Activated T-helper 2 cell treated with anti-CD3 and anti-CD28 coated beads, Interferon-gamma antibody, Interleukin-2, Interleukin-4, amounts not matched to agents 10 μg/mL and 5 μg/mL and 100 μg/mL, durations not matched to agents 14 hours and 24 hours and 36 hours (primary cell): ENCODE measurements at regions not wholly inside any gene's neighbourhood (a gene's known extent, or its start where the extent isn't known, plus 50 kb on each side); places are given as distances from the start of the nearest gene placed in this dataset.

Source experiments
- DNase-seq: peaks from one replicate; pipeline ENCODE4 v3.0.0; 2021; ENCODE audit warnings: low spot score
- H3K27ac Mint-ChIP-seq: one replicate; pipeline ENCODE4 v1.8.0; 2021; ENCODE audit warnings: mixed read lengths
- H3K27me3 Mint-ChIP-seq: one replicate; pipeline ENCODE4 v1.8.0; 2021; ENCODE audit warnings: low read depth, mixed read lengths
- H3K36me3 Mint-ChIP-seq: one replicate; pipeline ENCODE4 v1.8.0; 2021; ENCODE audit warnings: low read depth, mixed read lengths
- H3K4me1 Mint-ChIP-seq: one replicate; pipeline ENCODE4 v1.8.0; 2021; ENCODE audit warnings: low read depth, mixed read lengths
- H3K4me3 Mint-ChIP-seq: one replicate; pipeline ENCODE4 v1.8.0; 2021; ENCODE audit warnings: low read depth, mild to moderate bottlenecking, moderate library complexity, mixed read lengths
- H3K9me3 Mint-ChIP-seq: one replicate; pipeline ENCODE4 v1.8.0; 2021; ENCODE audit warnings: mixed read lengths
- intact Hi-C: fragments of 100-400 bp; cut with micrococcal nuclease; formaldehyde crosslinking; loops from one replicate; pipeline ENCODE4 v1.15.1; 2023

GRCh38 chr2:180507028-180507427 lies 473.4 kb upstream of the UBE2E3 start:
- no peaks in the 10 kb centered on the region for H3K4me1 Mint-ChIP-seq
- intact Hi-C loops = no loop called here
- DNase-seq = no peak

GRCh38 chr2:180505203-180505602 lies 475.2 kb upstream of the UBE2E3 start:
- Mint-ChIP-seq H3K27ac (no peak overlapping the region), H3K4me3 (no peak overlapping the region), H3K27me3 (no peaks in the 10 kb centered on the region), H3K36me3 (no peaks in the 10 kb centered on the region), H3K4me1 (no peaks in the 10 kb centered on the region), H3K9me3 (no peaks in the 10 kb centered on the region)
- intact Hi-C loops = no loop called here
- DNase-seq = no peak

More at GRCh38 chr2:180507028-180507427, 473.4 kb upstream of the UBE2E3 start:
- Mint-ChIP-seq H3K27me3 (no peaks in the 10 kb centered on the region), H3K36me3 (no peaks in the 10 kb centered on the region), H3K9me3 (no peaks in the 10 kb centered on the region), H3K4me3 (no peak overlapping the region), H3K27ac (no peak overlapping the region)

GRCh38 chr2:180497621-180498152 lies 482.7 kb upstream of the UBE2E3 start:
- Mint-ChIP-seq H3K27me3 (no peaks in the 10 kb centered on the region), H3K9me3 (no peaks in the 10 kb centered on the region), H3K4me1 (no peaks in the 10 kb centered on the region), H3K27ac (no peak overlapping the region), H3K4me3 (no peak overlapping the region), H3K36me3 (no peaks in the 10 kb centered on the region)
- no peak for DNase-seq
- intact Hi-C loops = no loop called here

- Mint-ChIP-seq H3K27me3 (no peaks in the 10 kb centered on the region), H3K27ac (no peak overlapping the region), H3K9me3 (no peaks in the 10 kb centered on the region), H3K4me3 (no peak overlapping the region), H3K4me1 (no peaks in the 10 kb centered on the region), H3K36me3 (no peaks in the 10 kb centered on the region)
- no peak for DNase-seq
- intact Hi-C loops = no loop called here
Observed at GRCh38 chr2:180495606-180496005, 484.8 kb upstream of the UBE2E3 start.

- H3K4me1 Mint-ChIP-seq = no peaks in the 10 kb centered on the region
- no peak overlapping the region for H3K27ac Mint-ChIP-seq
- DNase-seq = no peak
- intact Hi-C loops = no loop called here
- no peaks in the 10 kb centered on the region for H3K36me3 Mint-ChIP-seq
- no peak overlapping the region for H3K4me3 Mint-ChIP-seq
- no peaks in the 10 kb centered on the region for H3K9me3 Mint-ChIP-seq
- H3K27me3 Mint-ChIP-seq = no peaks in the 10 kb centered on the region
Observed at GRCh38 chr2:180494286-180494685, 486.1 kb upstream of the UBE2E3 start.

- H3K9me3 Mint-ChIP-seq = no peaks in the 10 kb centered on the region
- H3K27ac Mint-ChIP-seq = no peak overlapping the region
- H3K36me3 Mint-ChIP-seq = no peaks in the 10 kb centered on the region
- intact Hi-C loops = no loop called here
- no peak for DNase-seq
- H3K4me1 Mint-ChIP-seq = no peaks in the 10 kb centered on the region
- no peak overlapping the region for H3K4me3 Mint-ChIP-seq
- H3K27me3 Mint-ChIP-seq = no peaks in the 10 kb centered on the region
Observed at GRCh38 chr2:180482696-180483095, 475.6 kb upstream of the CWC22 start.

GRCh38 chr2:180481998-180482397 lies 474.9 kb upstream of the CWC22 start:
- Mint-ChIP-seq H3K9me3 (no peaks in the 10 kb centered on the region), H3K4me1 (no peaks in the 10 kb centered on the region), H3K27me3 (no peaks in the 10 kb centered on the region), H3K27ac (no peak overlapping the region), H3K4me3 (no peak overlapping the region), H3K36me3 (no peaks in the 10 kb centered on the region)
- no peak for DNase-seq
- intact Hi-C loops = no loop called here

- intact Hi-C loops = no loop called here
- no peaks in the 10 kb centered on the region for H3K4me1 Mint-ChIP-seq
- no peak overlapping the region for H3K4me3 Mint-ChIP-seq
- H3K9me3 Mint-ChIP-seq = no peaks in the 10 kb centered on the region
- H3K36me3 Mint-ChIP-seq = no peaks in the 10 kb centered on the region
- DNase-seq = no peak
- H3K27me3 Mint-ChIP-seq = no peaks in the 10 kb centered on the region
- no peak overlapping the region for H3K27ac Mint-ChIP-seq
Observed at GRCh38 chr2:180478883-180479282, 471.8 kb upstream of the CWC22 start.

- Mint-ChIP-seq H3K27ac (no peak overlapping the region), H3K4me1 (no peaks in the 10 kb centered on the region), H3K36me3 (no peaks in the 10 kb centered on the region), H3K9me3 (no peaks in the 10 kb centered on the region), H3K4me3 (no peak overlapping the region), H3K27me3 (no peaks in the 10 kb centered on the region)
- DNase-seq = no peak
- intact Hi-C loops = no loop called here
Observed at GRCh38 chr2:180474716-180475115, 467.6 kb upstream of the CWC22 start.

GRCh38 chr2:180473456-180473855 lies 466.4 kb upstream of the CWC22 start:
- Mint-ChIP-seq H3K36me3 (no peaks in the 10 kb centered on the region), H3K27me3 (no peaks in the 10 kb centered on the region), H3K27ac (no peak overlapping the region), H3K4me3 (no peak overlapping the region), H3K9me3 (no peaks in the 10 kb centered on the region), H3K4me1 (no peaks in the 10 kb centered on the region)
- DNase-seq = no peak
- intact Hi-C loops = no loop called here

- Mint-ChIP-seq H3K9me3 (no peaks in the 10 kb centered on the region), H3K36me3 (no peaks in the 10 kb centered on the region), H3K4me1 (no peaks in the 10 kb centered on the region), H3K4me3 (no peak overlapping the region), H3K27ac (no peak overlapping the region), H3K27me3 (no peaks in the 10 kb centered on the region)
- intact Hi-C loops = no loop called here
- no peak for DNase-seq
Observed at GRCh38 chr2:180472133-180472532, 465.0 kb upstream of the CWC22 start.

GRCh38 chr2:180463608-180464007 lies 456.5 kb upstream of the CWC22 start:
- Mint-ChIP-seq H3K4me1 (no peaks in the 10 kb centered on the region), H3K4me3 (no peak overlapping the region)
- intact Hi-C loops = no loop called here

GRCh38 chr2:180461761-180462160 lies 454.7 kb upstream of the CWC22 start:
- intact Hi-C loops = no loop called here
- Mint-ChIP-seq H3K4me3 (no peak overlapping the region), H3K27ac (no peak overlapping the region), H3K4me1 (no peaks in the 10 kb centered on the region), H3K27me3 (no peaks in the 10 kb centered on the region), H3K36me3 (no peaks in the 10 kb centered on the region), H3K9me3 (no peaks in the 10 kb centered on the region)
- no peak for DNase-seq

More at GRCh38 chr2:180463608-180464007, 456.5 kb upstream of the CWC22 start:
- no peaks in the 10 kb centered on the region for H3K27me3 Mint-ChIP-seq
- H3K27ac Mint-ChIP-seq = no peak overlapping the region
- no peak for DNase-seq
- H3K9me3 Mint-ChIP-seq = no peaks in the 10 kb centered on the region
- H3K36me3 Mint-ChIP-seq = no peaks in the 10 kb centered on the region

GRCh38 chr2:180456801-180457200 lies 449.7 kb upstream of the CWC22 start:
- no peak for DNase-seq

More at GRCh38 chr2:180456801-180457200, 449.7 kb upstream of the CWC22 start:
- no peaks in the 10 kb centered on the region for H3K4me1 Mint-ChIP-seq
- H3K36me3 Mint-ChIP-seq = no peaks in the 10 kb centered on the region
- no peaks in the 10 kb centered on the region for H3K9me3 Mint-ChIP-seq
- H3K27ac Mint-ChIP-seq = no peak overlapping the region
- no peak overlapping the region for H3K4me3 Mint-ChIP-seq
- intact Hi-C loops = no loop called here
- no peaks in the 10 kb centered on the region for H3K27me3 Mint-ChIP-seq
